OCI-LY1 (cell line): ENCODE measurements at regions not wholly inside any gene's neighbourhood (a gene's known extent, or its start where the extent isn't known, plus 50 kb on each side); places are given as distances from the start of the nearest gene placed in this dataset.

Experiments used
- H2AFZ ChIP-seq: fragments of 200-600 bp; sonication (generic), shearing (Covaris generic); 2 replicates; pipeline ENCODE4 v1.6.0; 2014; ENCODE audit warnings: antibody characterized with exemption, mild to moderate bottlenecking, low read length
- H3F3A ChIP-seq: fragments of 200-600 bp; sonication (generic), shearing (Covaris generic); 2 replicates; pipeline ENCODE4 v1.6.0; 2014; ENCODE audit warnings: mild to moderate bottlenecking, antibody characterized with exemption, low read length, moderate library complexity; ENCODE audit not compliant: insufficient read depth
- H3K27ac ChIP-seq: fragments of 200-600 bp; sonication (generic); 2 replicates; pipeline ENCODE4 v1.5.1; 2014; ENCODE audit warnings: low read length, mixed run types, mild to moderate bottlenecking, low read depth; ENCODE audit not compliant: poor library complexity, severe bottlenecking
- H3K27me3 ChIP-seq: fragments of 200-600 bp; sonication (generic); 2 replicates; pipeline ENCODE4 v1.6.0; 2014; ENCODE audit warnings: antibody characterized with exemption, mild to moderate bottlenecking, low read length, moderate library complexity; ENCODE audit not compliant: insufficient read depth
- H3K36me3 ChIP-seq: fragments of 200-600 bp; sonication (generic); 2 replicates; pipeline ENCODE4 v1.6.1; 2014; ENCODE audit warnings: mild to moderate bottlenecking, antibody characterized with exemption, low read length, moderate library complexity, mixed read lengths; ENCODE audit not compliant: insufficient read depth
- H3K4me1 ChIP-seq: fragments of 200-600 bp; sonication (generic); 2 replicates; pipeline ENCODE4 v1.5.1; 2014; ENCODE audit warnings: mild to moderate bottlenecking, low read length, moderate library complexity; ENCODE audit not compliant: insufficient read depth, severe bottlenecking
- H3K4me2 ChIP-seq: fragments of 200-600 bp; sonication (generic), shearing (Covaris generic); 2 replicates; pipeline ENCODE4 v1.6.1; 2014; ENCODE audit warnings: low read length
- H3K4me3 ChIP-seq: fragments of 200-600 bp; sonication (generic); 2 replicates; pipeline ENCODE4 v1.5.1; 2014; ENCODE audit warnings: low read length, low read depth, mild to moderate bottlenecking, mixed read lengths; ENCODE audit not compliant: poor library complexity, severe bottlenecking
- H3K79me2 ChIP-seq: fragments of 200-600 bp; shearing (Covaris generic); 2 replicates; pipeline ENCODE4 v1.6.1; 2016; ENCODE audit warnings: mixed run types, low read length, mixed read lengths; ENCODE audit not compliant: insufficient read depth
- H3K9ac ChIP-seq: fragments of 200-600 bp; sonication (generic), shearing (Covaris generic); 2 replicates; pipeline ENCODE4 v1.6.1; 2014; ENCODE audit warnings: mild to moderate bottlenecking, low read length, mixed read lengths
- H3K9me2 ChIP-seq: fragments of 200-600 bp; sonication (generic), shearing (Covaris generic); 2 replicates; pipeline ENCODE4 v1.6.1; 2014; ENCODE audit warnings: low read depth, mild to moderate bottlenecking, low read length, mixed read lengths
- H3K9me3 ChIP-seq: fragments of 200-600 bp; shearing (Covaris generic); 2 replicates; pipeline ENCODE4 v1.6.1; 2014; ENCODE audit warnings: low read length, mixed read lengths
- H4K20me1 ChIP-seq: fragments of 200-600 bp; sonication (generic), shearing (Covaris generic); 2 replicates; pipeline ENCODE4 v1.6.0; 2016; ENCODE audit warnings: mild to moderate bottlenecking, low read length; ENCODE audit not compliant: insufficient read depth
- CTCF ChIP-seq: fragments of 200-600 bp; sonication (generic), shearing (Covaris generic); IDR thresholded peaks from 2 replicates; pipeline ENCODE4 v1.5.1; 2017; ENCODE audit warnings: mild to moderate bottlenecking, antibody characterized with exemption, low read length, moderate library complexity, mixed read lengths
- EZH2 ChIP-seq: fragments of 200-600 bp; sonication (generic), shearing (Covaris generic); IDR thresholded peaks from 2 replicates; pipeline ENCODE4 v1.8.0; 2017; ENCODE audit warnings: borderline replicate concordance, mixed run types, mild to moderate bottlenecking, antibody characterized with exemption, low read length, moderate library complexity, mixed read lengths

DNA sequence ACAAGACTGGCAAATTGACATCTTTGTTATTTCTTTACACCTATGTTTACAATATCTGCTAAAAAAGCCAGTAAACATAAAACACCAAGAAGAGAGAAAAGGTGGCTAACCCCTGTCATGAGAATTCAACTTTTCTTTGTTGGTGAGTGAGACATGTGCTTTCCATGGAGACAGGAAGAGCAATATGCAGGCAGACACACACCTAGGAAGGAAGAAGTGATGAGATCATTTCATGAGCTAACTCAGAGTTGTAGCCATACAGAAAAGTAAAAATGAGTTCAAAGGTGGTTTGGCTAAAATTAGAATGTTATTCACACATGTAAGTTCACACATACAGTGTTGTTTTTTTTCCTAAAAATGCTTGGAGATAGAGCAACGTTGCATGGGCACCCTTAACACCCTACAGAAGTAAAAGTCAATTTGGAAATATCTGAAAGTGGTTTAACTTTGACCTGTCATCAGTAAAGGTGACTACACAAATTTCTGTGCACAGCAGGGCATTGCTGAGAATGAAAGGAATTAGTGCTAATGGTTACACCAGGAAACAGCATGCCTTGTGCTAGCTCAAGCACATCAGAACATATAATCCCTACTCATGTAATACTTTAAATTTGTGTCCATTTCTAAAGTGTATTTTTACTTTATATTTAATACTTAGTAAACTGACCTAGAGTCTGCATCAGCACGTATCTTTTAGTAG, 557.6 kb downstream of the CBLN2 start:
- H3K79me2 ChIP-seq: no peaks in the 10 kb centered on the region
- H3K27me3 ChIP-seq: no peaks in the 10 kb centered on the region
- no peaks in the 10 kb centered on the region for H3F3A ChIP-seq
- TF ChIP-seq EZH2 (no peak), CTCF (no peak)
- no peak overlapping the region for H2AFZ ChIP-seq
- H3K4me1 ChIP-seq: no peaks in the 10 kb centered on the region
- no peak overlapping the region for H3K27ac ChIP-seq
- H3K9me3 ChIP-seq: no peaks in the 10 kb centered on the region
- no peaks in the 10 kb centered on the region for H4K20me1 ChIP-seq
- no peaks in the 10 kb centered on the region for H3K9me2 ChIP-seq
- no peak overlapping the region for H3K4me3 ChIP-seq
- no peak overlapping the region for H3K4me2 ChIP-seq
- H3K9ac ChIP-seq: no peak overlapping the region
- H3K36me3 ChIP-seq: no peaks in the 10 kb centered on the region

- no peaks in the 10 kb centered on the region for H4K20me1 ChIP-seq
- H3K27ac ChIP-seq: no peak overlapping the region
- H3K9me3 ChIP-seq: no peaks in the 10 kb centered on the region
- no peaks in the 10 kb centered on the region for H3K27me3 ChIP-seq
- TF ChIP-seq EZH2 (no peak), CTCF (no peak)
- H3K4me1 ChIP-seq: no peaks in the 10 kb centered on the region
- no peaks in the 10 kb centered on the region for H3K36me3 ChIP-seq
- H3K9me2 ChIP-seq: no peaks in the 10 kb centered on the region
- H3K4me3 ChIP-seq: no peak overlapping the region
- H2AFZ ChIP-seq: no peak overlapping the region
- no peak overlapping the region for H3K9ac ChIP-seq
- H3K4me2 ChIP-seq: no peak overlapping the region
- H3K79me2 ChIP-seq: no peaks in the 10 kb centered on the region
- H3F3A ChIP-seq: no peaks in the 10 kb centered on the region
Measured at GRCh38 chr18:71976744-71977143, 567.4 kb downstream of the CBLN2 start.

- Histone ChIP-seq H3K9me3 (no peaks in the 10 kb centered on the region), H3F3A (no peaks in the 10 kb centered on the region), H3K36me3 (no peaks in the 10 kb centered on the region), H3K4me2 (no peak overlapping the region), H2AFZ (no peak overlapping the region), H3K27ac (no peak overlapping the region), H3K9me2 (no peaks in the 10 kb centered on the region), H3K4me1 (no peaks in the 10 kb centered on the region), H3K27me3 (no peaks in the 10 kb centered on the region), H3K4me3 (no peak overlapping the region), H4K20me1 (no peaks in the 10 kb centered on the region), H3K79me2 (no peaks in the 10 kb centered on the region), H3K9ac (no peak overlapping the region)
- TF ChIP-seq CTCF: no peak
- TF ChIP-seq EZH2: no peak
Measured at GRCh38 chr18:71966791-71967190, 577.4 kb downstream of the CBLN2 start.
